Panc1 (cell line): ENCODE measurements at regions not wholly inside any gene's neighbourhood (a gene's known extent, or its start where the extent isn't known, plus 50 kb on each side); places are given as distances from the start of the nearest gene placed in this dataset.

Experiments
- ATAC-seq: fragments of 200-7000 bp; cut with Tn5 transposase; 2 replicates; pipeline ENCODE4 v1.9.1; 2020; ENCODE audit warnings: mild to moderate bottlenecking, moderate library complexity
- BruUV-seq: library from RNA; stranded (reverse); fragments of 400-500 nt; replicated peaks from 2 replicates; lab custom pipeline; 2021; lab: Mats Ljungman, UMichigan
- CTCF ChIA-PET: fragments of 300-600 bp; sonication (Branson Sonifier 250); formaldehyde crosslinking; loops from one replicate; lab custom pipeline; 2022; ENCODE audit warnings: antibody characterized with exemption; lab: Charles Lee
- POLR2A ChIA-PET: fragments of 300-600 bp; sonication (Branson Sonifier 250); formaldehyde crosslinking; loops from one replicate; lab custom pipeline; 2022; ENCODE audit warnings: antibody characterized with exemption; lab: Charles Lee
- DNase-seq: peaks from one replicate; pipeline ENCODE4 v3.0.0-alpha.2; 2010; ENCODE audit warnings: low read depth, low spot score
- H3K27ac ChIP-seq: 2 replicates; pipeline ENCODE4 v1.5.1; 2011; ENCODE audit warnings: mild to moderate bottlenecking, low read length, inconsistent platforms
- H3K27me3 ChIP-seq: fragments of 200-500 bp; sonication (Bioruptor generic); 2 replicates; pipeline ENCODE4 v1.6.0; 2014; ENCODE audit warnings: low read length, inconsistent platforms; ENCODE audit not compliant: control insufficient read depth, insufficient read depth
- H3K36me3 ChIP-seq: fragments of 200-500 bp; sonication (Bioruptor generic); 2 replicates; pipeline ENCODE4 v1.5.1; 2014; ENCODE audit warnings: inconsistent platforms, mild to moderate bottlenecking, low read length, moderate library complexity; ENCODE audit not compliant: control insufficient read depth, insufficient read depth
- H3K4me1 ChIP-seq: 2 replicates; pipeline ENCODE4 v1.5.1; 2011; ENCODE audit warnings: inconsistent platforms, mild to moderate bottlenecking, low read length, moderate library complexity; ENCODE audit not compliant: control insufficient read depth, insufficient read depth
- H3K4me3 ChIP-seq, 2 experiments: 2 replicates each; pipeline ENCODE4 v1.5.1; 2011 to 2012; ENCODE audit warnings: low read depth in 2 of 2, low read length in 2 of 2, mild to moderate bottlenecking in 2 of 2, inconsistent platforms in 1 of 2, moderate library complexity in 1 of 2
- H3K9me3 ChIP-seq: fragments of 200-500 bp; sonication (Bioruptor generic); 2 replicates; pipeline ENCODE4 v1.5.1; 2014; ENCODE audit warnings: low read depth, mild to moderate bottlenecking, inconsistent platforms, low read length, moderate library complexity; ENCODE audit not compliant: control insufficient read depth, insufficient read depth
- CTCF ChIP-seq: fragments of 450-650 bp; IDR thresholded peaks from 2 replicates; pipeline ENCODE4 v1.5.1; 2017; ENCODE audit warnings: mild to moderate bottlenecking
- POLR2AphosphoS5 ChIP-seq: IDR thresholded peaks from 2 replicates; pipeline ENCODE4 v1.6.1; 2012; ENCODE audit warnings: mild to moderate bottlenecking, low read depth, low read length, moderate library complexity
- SIN3A ChIP-seq: IDR thresholded peaks from 2 replicates; pipeline ENCODE4 v1.6.1; 2012; ENCODE audit warnings: low read depth, mild to moderate bottlenecking, low read length, moderate library complexity, borderline replicate concordance; ENCODE audit not compliant: insufficient read depth
- TCF7L2 ChIP-seq: IDR thresholded peaks from 2 replicates; pipeline ENCODE4 v1.6.1; 2011; ENCODE audit warnings: mild to moderate bottlenecking, low read depth, low read length, inconsistent platforms
- in situ Hi-C: cut with HindIII; loops from 2 replicates; pipeline ENCODE4 v1.10.0; 2016; ENCODE audit warnings: low sequenced_read_pairs, low pct_unique_long_range_greater_than_20kb
- intact Hi-C: fragments of 100-400 bp; cut with micrococcal nuclease; formaldehyde crosslinking; loops from one replicate; pipeline ENCODE4 v1.10.0; 2022; ENCODE audit not compliant: unreplicated experiment
- TF ChIP-seq, protein P1 (sequence below), 2 experiments: IDR thresholded peaks; 2 replicates each; pipeline ENCODE4 v1.6.1; 2011 to 2012; ENCODE audit warnings: low read depth in 2 of 2, control low read depth in 1 of 2, low read length in 1 of 2, mild to moderate bottlenecking in 1 of 2, moderate library complexity in 1 of 2; ENCODE audit not compliant: insufficient read depth in 1 of 2

DNA sequence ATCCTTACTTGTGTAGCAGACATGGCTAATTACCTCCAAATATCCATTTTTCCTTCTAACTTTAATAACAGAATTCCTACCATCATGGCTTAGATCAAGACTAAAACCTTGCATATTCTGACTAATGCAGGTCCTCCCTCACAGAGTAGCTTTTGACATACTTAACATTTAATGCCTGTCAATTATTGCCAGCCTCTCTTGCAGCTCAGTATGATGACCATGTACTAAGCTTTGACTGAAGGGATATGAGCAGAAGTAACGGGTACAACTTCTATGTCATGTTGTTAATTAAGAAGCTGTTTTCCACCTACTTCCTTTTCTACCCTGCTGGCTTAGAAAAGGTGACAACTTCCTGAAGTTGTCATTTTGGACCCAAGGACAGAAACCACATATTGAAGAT is 533.4 kb downstream of the PSAT1 start:
- POLR2A ChIA-PET: no interaction called here
- no peaks in the 10 kb centered on the region for H3K4me1 ChIP-seq
- no TSS peak for BruUV-seq
- DNase-seq (no peak), ATAC-seq (no peak)
- H3K27ac ChIP-seq: no peak overlapping the region
- no peak overlapping the region for H3K4me3 ChIP-seq
- H3K27me3 ChIP-seq: no peaks in the 10 kb centered on the region
- TF ChIP-seq SIN3A (no peak), TCF7L2 (no peak), CTCF (no peak), POLR2AphosphoS5 (no peak)
- TF ChIP-seq, protein P1, sequence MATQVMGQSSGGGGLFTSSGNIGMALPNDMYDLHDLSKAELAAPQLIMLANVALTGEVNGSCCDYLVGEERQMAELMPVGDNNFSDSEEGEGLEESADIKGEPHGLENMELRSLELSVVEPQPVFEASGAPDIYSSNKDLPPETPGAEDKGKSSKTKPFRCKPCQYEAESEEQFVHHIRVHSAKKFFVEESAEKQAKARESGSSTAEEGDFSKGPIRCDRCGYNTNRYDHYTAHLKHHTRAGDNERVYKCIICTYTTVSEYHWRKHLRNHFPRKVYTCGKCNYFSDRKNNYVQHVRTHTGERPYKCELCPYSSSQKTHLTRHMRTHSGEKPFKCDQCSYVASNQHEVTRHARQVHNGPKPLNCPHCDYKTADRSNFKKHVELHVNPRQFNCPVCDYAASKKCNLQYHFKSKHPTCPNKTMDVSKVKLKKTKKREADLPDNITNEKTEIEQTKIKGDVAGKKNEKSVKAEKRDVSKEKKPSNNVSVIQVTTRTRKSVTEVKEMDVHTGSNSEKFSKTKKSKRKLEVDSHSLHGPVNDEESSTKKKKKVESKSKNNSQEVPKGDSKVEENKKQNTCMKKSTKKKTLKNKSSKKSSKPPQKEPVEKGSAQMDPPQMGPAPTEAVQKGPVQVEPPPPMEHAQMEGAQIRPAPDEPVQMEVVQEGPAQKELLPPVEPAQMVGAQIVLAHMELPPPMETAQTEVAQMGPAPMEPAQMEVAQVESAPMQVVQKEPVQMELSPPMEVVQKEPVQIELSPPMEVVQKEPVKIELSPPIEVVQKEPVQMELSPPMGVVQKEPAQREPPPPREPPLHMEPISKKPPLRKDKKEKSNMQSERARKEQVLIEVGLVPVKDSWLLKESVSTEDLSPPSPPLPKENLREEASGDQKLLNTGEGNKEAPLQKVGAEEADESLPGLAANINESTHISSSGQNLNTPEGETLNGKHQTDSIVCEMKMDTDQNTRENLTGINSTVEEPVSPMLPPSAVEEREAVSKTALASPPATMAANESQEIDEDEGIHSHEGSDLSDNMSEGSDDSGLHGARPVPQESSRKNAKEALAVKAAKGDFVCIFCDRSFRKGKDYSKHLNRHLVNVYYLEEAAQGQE (IDR thresholded peaks at IDR 0.05; ENCODE audit: insufficient read depth in 1 of 2, low read depth in 2 of 2, low read length in 1 of 2): no peak
- CTCF ChIA-PET: no interaction called here
- intact Hi-C loops (no loop called here), in situ Hi-C loops (no loop called here)
- no peaks in the 10 kb centered on the region for H3K36me3 ChIP-seq
- no peaks in the 10 kb centered on the region for H3K9me3 ChIP-seq

DNA sequence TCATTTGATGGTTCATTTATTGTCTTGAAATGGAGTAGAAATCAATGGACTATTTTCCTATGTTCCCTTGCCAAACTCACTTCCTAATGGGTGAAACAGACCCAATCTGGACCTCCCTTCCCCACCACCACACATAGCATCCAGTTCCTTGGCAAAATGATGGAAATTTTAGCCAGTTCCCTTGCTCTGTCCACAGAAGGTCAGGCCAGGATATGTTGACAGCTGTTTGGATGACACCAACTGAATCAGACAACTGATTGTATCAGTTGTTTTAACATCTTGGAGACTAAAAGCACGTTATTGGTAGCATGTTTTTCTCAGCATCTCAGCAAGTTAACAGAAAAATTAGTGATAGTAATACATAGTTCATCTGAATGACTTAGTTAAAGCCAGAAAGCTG is 534.8 kb downstream of the PSAT1 start:
- Histone ChIP-seq H3K27ac (no peak overlapping the region), H3K9me3 (no peaks in the 10 kb centered on the region), H3K27me3 (no peaks in the 10 kb centered on the region), H3K4me1 (no peaks in the 10 kb centered on the region), H3K4me3 (no peak overlapping the region), H3K36me3 (no peaks in the 10 kb centered on the region)
- no peak for TF ChIP-seq SIN3A
- no peak for TF ChIP-seq TCF7L2
- TF ChIP-seq, protein P1 (IDR thresholded peaks at IDR 0.05; ENCODE audit: insufficient read depth in 1 of 2, low read depth in 2 of 2, low read length in 1 of 2): no peak
- intact Hi-C loops (no loop called here), in situ Hi-C loops (no loop called here)
- no peak for DNase-seq
- ChIA-PET POLR2A (no interaction called here), CTCF (no interaction called here)
- ATAC-seq: no peak
- no TSS peak for BruUV-seq
